RWPE2 (cell line): ENCODE measurements at regions not wholly inside any gene's neighbourhood (a gene's known extent, or its start where the extent isn't known, plus 50 kb on each side); places are given as distances from the start of the nearest gene placed in this dataset.

Experiments used
- ATAC-seq: fragments of 200-7000 bp; cut with Tn5 transposase; 3 replicates; pipeline ENCODE4 v1.9.1; 2021; ENCODE audit warnings: low read depth
- DNase-seq: peaks from one replicate; pipeline ENCODE4 v3.0.0-alpha.2; 2020; ENCODE audit warnings: low spot score
- H3K27ac ChIP-seq: fragments of 450-650 bp; 2 replicates; pipeline ENCODE4 v1.5.1; 2017; ENCODE audit warnings: mild to moderate bottlenecking; ENCODE audit not compliant: poor library complexity, severe bottlenecking
- H3K27me3 ChIP-seq: fragments of 250-450 bp; sonication (Bioruptor Pico); 2 replicates; pipeline ENCODE4 v1.5.1; 2021; ENCODE audit warnings: mild to moderate bottlenecking, moderate library complexity; ENCODE audit not compliant: insufficient read depth, poor library complexity, severe bottlenecking
- H3K36me3 ChIP-seq: fragments of 250-450 bp; sonication (Bioruptor Pico); 2 replicates; pipeline ENCODE4 v1.5.1; 2020; ENCODE audit warnings: low read depth, mild to moderate bottlenecking, moderate library complexity
- H3K4me1 ChIP-seq: fragments of 250-450 bp; sonication (Bioruptor Pico); 2 replicates; pipeline ENCODE4 v1.5.1; 2021; ENCODE audit warnings: mild to moderate bottlenecking, moderate library complexity; ENCODE audit not compliant: insufficient read depth, poor library complexity, severe bottlenecking
- H3K4me3 ChIP-seq: fragments of 250-450 bp; sonication (Bioruptor Pico); 2 replicates; pipeline ENCODE4 v1.5.1; 2021; ENCODE audit warnings: mild to moderate bottlenecking, moderate library complexity; ENCODE audit not compliant: severe bottlenecking
- H3K9me3 ChIP-seq: fragments of 250-450 bp; sonication (Bioruptor Pico); 2 replicates; pipeline ENCODE4 v1.5.1; 2021; ENCODE audit warnings: mild to moderate bottlenecking, moderate library complexity; ENCODE audit not compliant: severe bottlenecking
- CTCF ChIP-seq: fragments of 450-650 bp; IDR thresholded peaks from one replicate; pipeline ENCODE4 v1.5.1; 2017; ENCODE audit warnings: mild to moderate bottlenecking, moderate library complexity; ENCODE audit not compliant: poor library complexity, severe bottlenecking

GRCh38 chr5:57859626-57860025, 377.0 kb upstream of the ACTBL2 start:
- Histone ChIP-seq H3K9me3 (peaks cover 4% of the 10 kb centered on the region), H3K27me3 (no peaks in the 10 kb centered on the region), H3K4me1 (peaks cover 12% of the 10 kb centered on the region), H3K36me3 (no peaks in the 10 kb centered on the region), H3K4me3 (no peak overlapping the region), H3K27ac (no peak overlapping the region)
- ATAC-seq (no peak), DNase-seq (no peak)
- no peak for TF ChIP-seq CTCF

- no peaks in the 10 kb centered on the region for H3K36me3 ChIP-seq
- H3K4me3 ChIP-seq, result no peak overlapping the region
- no peak for TF ChIP-seq CTCF
- DNase-seq (no peak), ATAC-seq (no peak)
- H3K27me3 ChIP-seq, result no peaks in the 10 kb centered on the region
- H3K9me3 ChIP-seq, result peaks cover 4% of the 10 kb centered on the region
- no peak overlapping the region for H3K27ac ChIP-seq
- peaks cover 12% of the 10 kb centered on the region for H3K4me1 ChIP-seq
Observed at GRCh38 chr5:57858905-57859304, 376.3 kb upstream of the ACTBL2 start.

GRCh38 chr5:57857696-57858095, 375.1 kb upstream of the ACTBL2 start:
- Histone ChIP-seq H3K36me3 (no peaks in the 10 kb centered on the region), H3K27ac (peak overlapping the region; percentile 11), H3K27me3 (no peaks in the 10 kb centered on the region), H3K4me3 (no peak overlapping the region), H3K9me3 (peaks cover 4% of the 10 kb centered on the region), H3K4me1 (peaks cover 9% of the 10 kb centered on the region)
- no peak for TF ChIP-seq CTCF
- DNase-seq, result no peak
- ATAC-seq, result peak; percentile 45; the same call in 2 of the 3 replicates

- Histone ChIP-seq H3K4me3 (no peak overlapping the region), H3K27me3 (no peaks in the 10 kb centered on the region), H3K36me3 (no peaks in the 10 kb centered on the region), H3K4me1 (peaks cover 4% of the 10 kb centered on the region), H3K9me3 (no peaks in the 10 kb centered on the region), H3K27ac (no peak overlapping the region)
- no peak for ATAC-seq
- no peak for TF ChIP-seq CTCF
- no peak for DNase-seq
Observed at GRCh38 chr5:57855831-57856230, 373.2 kb upstream of the ACTBL2 start.

GRCh38 chr5:57853929-57854697, 371.5 kb upstream of the ACTBL2 start:
- Histone ChIP-seq H3K27me3 (no peaks in the 10 kb centered on the region), H3K4me3 (no peak overlapping the region), H3K4me1 (no peaks in the 10 kb centered on the region), H3K9me3 (no peaks in the 10 kb centered on the region), H3K27ac (no peak overlapping the region), H3K36me3 (no peaks in the 10 kb centered on the region)
- no peak for ATAC-seq
- no peak for DNase-seq
- no peak for TF ChIP-seq CTCF
